ENCODE measurements at regions not wholly inside any gene's neighbourhood (a gene's known extent, or its start where the extent isn't known, plus 50 kb on each side); places are given as distances from the start of the nearest gene placed in this dataset.

GRCh38 chr1:113320272-113320671 is 70.0 kb upstream of the MAGI3 start:
- H3K27ac ChIP-seq, result no peak overlapping the region
- no peak for ATAC-seq

GRCh38 chr1:113320972-113321680 is 69.2 kb upstream of the MAGI3 start:
- Histone ChIP-seq H3K27me3 (no peaks in the 10 kb centered on the region), H3K9me3 (no peaks in the 10 kb centered on the region), H3K36me3 (no peaks in the 10 kb centered on the region), H3K4me3 (no peak overlapping the region), H3K4me1 (peaks cover 0 to 6% (median 0%) of the 10 kb centered on the region in 3 donors), H3K27ac (no peak overlapping the region)
- WGBS, 2 donors (ENCODE audit: low coverage in 1 of 2), result 40 to 43% methylated on average over 3 of the region's 3 CpGs
- no peak for ATAC-seq
- no peak for TF ChIP-seq CTCF (IDR thresholded peaks at IDR 0.05)
- no peak for TF ChIP-seq POLR2AphosphoS5 (IDR thresholded peaks at IDR 0.05)
- no peak for TF ChIP-seq EP300 (IDR thresholded peaks at IDR 0.05)

More at GRCh38 chr1:113320272-113320671, 70.0 kb upstream of the MAGI3 start:
- Histone ChIP-seq H3K36me3 (no peaks in the 10 kb centered on the region), H3K4me1 (peaks cover 0 to 6% (median 0%) of the 10 kb centered on the region in 3 donors), H3K4me3 (no peak overlapping the region), H3K27me3 (no peaks in the 10 kb centered on the region), H3K9me3 (no peaks in the 10 kb centered on the region)
- TF ChIP-seq POLR2AphosphoS5 (IDR thresholded peaks at IDR 0.05), result no peak
- TF ChIP-seq CTCF (IDR thresholded peaks at IDR 0.05), result no peak
- no peak for TF ChIP-seq EP300 (IDR thresholded peaks at IDR 0.05)
- TF ChIP-seq POLR2A (IDR thresholded peaks at IDR 0.05), result no peak

GRCh38 chr1:113321771-113322387 is 68.4 kb upstream of the MAGI3 start:
- Histone ChIP-seq H3K27ac (no peak overlapping the region), H3K36me3 (no peaks in the 10 kb centered on the region), H3K27me3 (no peaks in the 10 kb centered on the region), H3K4me1 (peaks cover 0 to 6% (median 0%) of the 10 kb centered on the region in 3 donors), H3K9me3 (no peaks in the 10 kb centered on the region), H3K4me3 (no peak overlapping the region)
- no peak for ATAC-seq
- WGBS, 2 donors (ENCODE audit: low coverage in 1 of 2), result 80 to 92% methylated on average over 3 of the region's 3 CpGs
- TF ChIP-seq EP300 (IDR thresholded peaks at IDR 0.05) (no peak), CTCF (IDR thresholded peaks at IDR 0.05) (no peak), POLR2A (IDR thresholded peaks at IDR 0.05) (no peak), POLR2AphosphoS5 (IDR thresholded peaks at IDR 0.05) (no peak)

- peaks cover 0 to 6% (median 0%) of the 10 kb centered on the region in 3 donors for H3K4me1 ChIP-seq
- H3K9me3 ChIP-seq, result no peaks in the 10 kb centered on the region
- TF ChIP-seq EP300 (IDR thresholded peaks at IDR 0.05) (no peak), POLR2AphosphoS5 (IDR thresholded peaks at IDR 0.05) (no peak), CTCF (IDR thresholded peaks at IDR 0.05) (no peak), POLR2A (IDR thresholded peaks at IDR 0.05) (no peak)
- no peak overlapping the region for H3K27ac ChIP-seq
- ATAC-seq, result no peak
- no peaks in the 10 kb centered on the region for H3K27me3 ChIP-seq
- WGBS, 2 donors (ENCODE audit: low coverage in 1 of 2), result 79 to 92% methylated on average over 1 of the region's 1 CpG
- H3K36me3 ChIP-seq, result no peaks in the 10 kb centered on the region
- no peak overlapping the region for H3K4me3 ChIP-seq
Observed at GRCh38 chr1:113322439-113322838, 67.9 kb upstream of the MAGI3 start.

GRCh38 chr1:113325022-113325421 is 65.3 kb upstream of the MAGI3 start:
- WGBS, 2 donors (ENCODE audit: low coverage in 1 of 2), result 44 to 90% methylated on average over 3 of the region's 3 CpGs
- no peaks in the 10 kb centered on the region for H3K36me3 ChIP-seq
- TF ChIP-seq POLR2A (IDR thresholded peaks at IDR 0.05), result no peak
- H3K27ac ChIP-seq, result no peak overlapping the region
- H3K4me3 ChIP-seq, result no peak overlapping the region
- H3K27me3 ChIP-seq, result no peaks in the 10 kb centered on the region
- H3K4me1 ChIP-seq, result peaks cover 0 to 6% (median 0%) of the 10 kb centered on the region in 3 donors
- no peaks in the 10 kb centered on the region for H3K9me3 ChIP-seq
- no peak for ATAC-seq

All from gastroesophageal sphincter (tissue), 4 donors.